ENCODE measurements at regions not wholly inside any gene's neighbourhood (a gene's known extent, or its start where the extent isn't known, plus 50 kb on each side); places are given as distances from the start of the nearest gene placed in this dataset.

DNA sequence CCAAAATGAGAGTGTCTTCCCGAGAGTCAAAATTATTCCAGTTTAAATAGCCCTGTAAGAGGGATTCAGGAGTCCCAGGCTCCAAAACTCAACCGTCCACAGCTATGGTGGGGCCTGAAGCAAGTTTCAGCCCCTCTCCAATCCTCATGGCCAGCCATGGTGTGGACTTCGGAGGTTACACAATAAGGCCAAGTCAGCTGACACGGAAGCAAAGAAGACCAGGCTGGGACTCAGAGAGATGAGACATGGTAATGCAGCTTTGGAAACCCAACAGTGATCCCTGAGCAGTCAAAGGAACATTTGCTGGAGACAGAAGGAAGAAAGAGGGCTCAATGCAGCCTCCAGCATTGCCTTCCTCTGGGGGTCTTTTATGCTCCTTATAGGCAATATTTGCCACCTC lies 324.6 kb upstream of the TLE3 start:
- H3K27me3 ChIP-seq = peaks cover 0 to 46% (median 2%) of the 10 kb centered on the region in 9 donors
- 83 to 95% (median 91%) methylated on average over 4 of the region's 4 CpGs for WGBS, 4 donors
- H3K27ac ChIP-seq = no peak overlapping the region
- no peaks in the 10 kb centered on the region for H3K4me1 ChIP-seq
- TF ChIP-seq, protein P1, sequence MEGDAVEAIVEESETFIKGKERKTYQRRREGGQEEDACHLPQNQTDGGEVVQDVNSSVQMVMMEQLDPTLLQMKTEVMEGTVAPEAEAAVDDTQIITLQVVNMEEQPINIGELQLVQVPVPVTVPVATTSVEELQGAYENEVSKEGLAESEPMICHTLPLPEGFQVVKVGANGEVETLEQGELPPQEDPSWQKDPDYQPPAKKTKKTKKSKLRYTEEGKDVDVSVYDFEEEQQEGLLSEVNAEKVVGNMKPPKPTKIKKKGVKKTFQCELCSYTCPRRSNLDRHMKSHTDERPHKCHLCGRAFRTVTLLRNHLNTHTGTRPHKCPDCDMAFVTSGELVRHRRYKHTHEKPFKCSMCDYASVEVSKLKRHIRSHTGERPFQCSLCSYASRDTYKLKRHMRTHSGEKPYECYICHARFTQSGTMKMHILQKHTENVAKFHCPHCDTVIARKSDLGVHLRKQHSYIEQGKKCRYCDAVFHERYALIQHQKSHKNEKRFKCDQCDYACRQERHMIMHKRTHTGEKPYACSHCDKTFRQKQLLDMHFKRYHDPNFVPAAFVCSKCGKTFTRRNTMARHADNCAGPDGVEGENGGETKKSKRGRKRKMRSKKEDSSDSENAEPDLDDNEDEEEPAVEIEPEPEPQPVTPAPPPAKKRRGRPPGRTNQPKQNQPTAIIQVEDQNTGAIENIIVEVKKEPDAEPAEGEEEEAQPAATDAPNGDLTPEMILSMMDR (IDR thresholded peaks at IDR 0.05) = no peak
- no peak for TF ChIP-seq POLR2A (IDR thresholded peaks at IDR 0.05)
- no peaks in the 10 kb centered on the region for H3K36me3 ChIP-seq
- H3K9me3 ChIP-seq = peaks cover 0 to 3% (median 0%) of the 10 kb centered on the region in 12 donors
- no peak overlapping the region for H3K4me3 ChIP-seq
- intact Hi-C loops (cut with DNase I) = loop anchor here in 1 of 10 donors (2.0 kb wide), 1 partner anchor 50 kb away; no protein-coding TSS in a partner anchor
- no peak for ATAC-seq
- DNase-seq = no peak

DNA sequence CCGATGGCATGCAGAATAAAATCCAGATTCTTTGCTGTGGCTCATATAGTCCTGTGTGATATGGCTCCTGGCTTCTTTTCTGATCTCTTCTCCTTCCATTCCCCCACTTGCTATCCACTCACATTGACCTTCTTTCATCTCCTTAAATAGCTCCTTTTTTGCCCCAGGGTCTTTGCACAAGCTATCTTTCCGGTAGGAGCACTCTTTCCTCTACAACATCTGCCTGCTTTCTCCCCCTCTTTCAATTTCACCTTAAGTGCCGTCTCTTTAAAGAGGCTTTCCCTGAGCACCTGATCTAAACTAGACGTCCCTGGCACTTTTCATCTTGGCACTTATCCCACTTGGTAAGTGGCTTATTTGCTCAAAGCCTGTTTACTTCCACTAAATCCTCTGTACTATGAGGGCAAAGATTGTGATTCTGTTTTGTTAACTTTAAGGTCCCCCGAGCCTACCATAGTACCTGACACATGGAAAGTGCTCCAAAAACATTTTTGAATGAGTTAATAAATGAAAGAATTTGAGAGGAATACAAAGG lies 323.3 kb upstream of the TLE3 start:
- no peaks in the 10 kb centered on the region for H3K36me3 ChIP-seq
- 57 to 63% (median 59%) methylated on average over 5 of the region's 5 CpGs for WGBS, 4 donors
- ATAC-seq (no peak), DNase-seq (no peak)
- no peaks in the 10 kb centered on the region for H3K4me1 ChIP-seq
- H3K4me3 ChIP-seq = no peak overlapping the region
- H3K27ac ChIP-seq = no peak overlapping the region
- peaks cover 0 to 46% (median 2%) of the 10 kb centered on the region in 9 donors for H3K27me3 ChIP-seq
- TF ChIP-seq, protein P1 (IDR thresholded peaks at IDR 0.05) = no peak
- TF ChIP-seq POLR2A (IDR thresholded peaks at IDR 0.05) = no peak
- intact Hi-C loops (cut with DNase I) = no loop called here
- peaks cover 0 to 7% (median 0%) of the 10 kb centered on the region in 12 donors for H3K9me3 ChIP-seq

DNA sequence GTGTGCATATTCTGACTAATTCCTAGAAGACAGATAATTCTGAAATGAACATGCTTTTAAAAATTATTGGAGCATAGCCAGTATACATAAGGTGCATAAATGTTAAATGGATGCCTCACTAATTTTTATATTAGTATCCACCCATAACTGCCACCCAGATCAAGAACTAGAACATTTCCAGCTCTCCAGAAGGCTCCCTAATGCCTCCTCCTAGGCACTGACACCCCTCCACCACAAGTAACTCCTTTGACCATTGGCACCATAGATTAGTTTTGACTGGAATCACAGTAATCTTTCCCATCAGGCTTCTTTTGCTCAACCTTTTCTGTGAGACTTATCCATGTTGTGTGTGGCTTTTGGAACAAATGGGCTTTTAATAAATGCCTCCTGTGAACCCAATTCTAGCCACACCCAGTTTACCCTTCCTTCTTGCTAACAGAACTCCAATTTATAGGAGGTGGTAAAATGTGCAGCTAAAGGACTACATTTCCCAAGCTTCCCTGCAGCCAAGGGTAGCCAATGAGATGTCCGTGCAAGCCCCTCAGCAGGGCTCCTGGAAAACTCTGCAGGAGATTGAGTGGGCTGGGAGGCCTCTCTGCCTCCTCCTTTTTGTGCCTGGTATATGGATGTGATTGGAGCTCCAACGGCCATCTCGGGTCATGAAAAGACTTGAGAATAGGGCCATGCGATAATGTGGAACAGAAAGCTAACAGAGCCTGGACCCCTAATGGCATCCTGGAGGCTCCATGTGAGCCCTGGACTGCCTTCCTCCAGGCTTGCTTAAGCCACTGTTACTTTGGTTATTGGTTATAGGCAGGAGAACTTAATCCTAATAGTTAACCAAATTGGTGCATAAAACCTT lies 322.6 kb upstream of the TLE3 start:
- H3K36me3 ChIP-seq = no peaks in the 10 kb centered on the region
- no peak overlapping the region for H3K4me3 ChIP-seq
- H3K4me1 ChIP-seq = no peaks in the 10 kb centered on the region
- H3K27ac ChIP-seq = no peak overlapping the region
- ATAC-seq (no peak), DNase-seq (no peak)
- TF ChIP-seq, protein P1 (IDR thresholded peaks at IDR 0.05) = no peak
- no peak for TF ChIP-seq POLR2A (IDR thresholded peaks at IDR 0.05)
- H3K27me3 ChIP-seq = peaks cover 0 to 46% (median 2%) of the 10 kb centered on the region in 9 donors
- intact Hi-C loops (cut with DNase I) = no loop called here
- 57 to 73% (median 71%) methylated on average over 4 of the region's 4 CpGs for WGBS, 4 donors
- H3K9me3 ChIP-seq = peaks cover 0 to 8% (median 0%) of the 10 kb centered on the region in 12 donors

DNA sequence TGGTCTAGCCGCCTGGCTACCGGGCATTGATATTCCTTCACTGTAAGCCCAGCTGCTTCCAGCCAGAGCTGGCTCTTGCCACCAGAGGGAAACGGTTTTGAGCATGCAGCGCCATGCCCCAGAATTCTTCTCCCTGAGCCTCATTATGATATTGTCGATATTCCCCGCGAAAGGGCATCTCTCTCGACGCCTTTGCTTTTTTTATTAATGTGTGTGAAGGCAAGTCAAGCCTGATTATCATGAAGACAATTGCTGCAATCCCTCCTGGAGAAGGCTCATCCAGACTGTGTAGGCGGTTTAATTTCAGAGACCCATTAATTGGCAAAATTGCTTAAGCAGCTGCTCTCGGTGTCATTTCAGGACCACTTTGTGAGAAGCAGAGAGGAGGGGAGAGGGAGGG lies 321.2 kb upstream of the TLE3 start:
- ATAC-seq (no peak), DNase-seq (no peak)
- TF ChIP-seq POLR2A (IDR thresholded peaks at IDR 0.05) = no peak
- TF ChIP-seq, protein P1 (IDR thresholded peaks at IDR 0.05) = no peak
- intact Hi-C loops (cut with DNase I) = no loop called here
- no peaks in the 10 kb centered on the region for H3K36me3 ChIP-seq
- H3K4me1 ChIP-seq = no peaks in the 10 kb centered on the region
- no peak overlapping the region for H3K27ac ChIP-seq
- WGBS, 4 donors = 75 to 89% (median 79%) methylated on average over 11 of the region's 11 CpGs
- H3K27me3 ChIP-seq = peaks cover 0 to 42% (median 0%) of the 10 kb centered on the region in 9 donors
- no peak overlapping the region for H3K4me3 ChIP-seq
- peaks cover 0 to 8% (median 0%) of the 10 kb centered on the region in 12 donors for H3K9me3 ChIP-seq

Data from heart left ventricle (tissue), 16 donors.